Epithelial cell of prostate (primary cell): ENCODE measurements at regions not wholly inside any gene's neighbourhood (a gene's known extent, or its start where the extent isn't known, plus 50 kb on each side); places are given as distances from the start of the nearest gene placed in this dataset.
A peak's percentile ranks its signal among the peaks of the same experiment; 100 is the strongest.
"Not testable (repeated sequence)": the region's sequence is repeated elsewhere in the genome, so short reads cannot be mapped to it uniquely, and the experiment has no call there.

ENCODE experiments used
- DNase-seq: peaks from one replicate; pipeline ENCODE4 v3.0.0-alpha.2; 2011; ENCODE audit warnings: low read depth, low spot score
- H3K27ac ChIP-seq: fragments of 450-650 bp; 2 replicates; pipeline ENCODE4 v1.5.1; 2017; ENCODE audit warnings: mild to moderate bottlenecking

GRCh38 chr6:119726912-119727311 is 377.4 kb upstream of the MAN1A1 start:
- DNase-seq, H3K27ac ChIP-seq: not testable (repeated sequence)

GRCh38 chr6:119726086-119726485 is 376.5 kb upstream of the MAN1A1 start:
- no peak for DNase-seq
- no peak overlapping the region for H3K27ac ChIP-seq

GRCh38 chr6:119720160-119720559 is 370.6 kb upstream of the MAN1A1 start:
- no peak overlapping the region for H3K27ac ChIP-seq
- no peak for DNase-seq

- peak; percentile 8 for DNase-seq
- H3K27ac ChIP-seq, result no peak overlapping the region
Measured at GRCh38 chr6:119717942-119718341, 368.4 kb upstream of the MAN1A1 start.

- H3K27ac ChIP-seq, result no peak overlapping the region
- DNase-seq, result no peak
Measured at GRCh38 chr6:119716668-119717270, 367.2 kb upstream of the MAN1A1 start.

- DNase-seq, result no peak
- no peak overlapping the region for H3K27ac ChIP-seq
Measured at GRCh38 chr6:119713903-119714302, 364.3 kb upstream of the MAN1A1 start.

GRCh38 chr6:119686644-119687043 is 337.1 kb upstream of the MAN1A1 start:
- DNase-seq, result no peak
- no peak overlapping the region for H3K27ac ChIP-seq

- no peak for DNase-seq
- H3K27ac ChIP-seq, result no peak overlapping the region
Measured at GRCh38 chr6:119686240-119686639, 336.7 kb upstream of the MAN1A1 start.

GRCh38 chr6:119683671-119684070 is 334.1 kb upstream of the MAN1A1 start:
- no peak for DNase-seq
- H3K27ac ChIP-seq, result no peak overlapping the region

GRCh38 chr6:119683031-119683430 is 333.5 kb upstream of the MAN1A1 start:
- no peak overlapping the region for H3K27ac ChIP-seq
- no peak for DNase-seq

GRCh38 chr6:119678961-119679360 is 329.4 kb upstream of the MAN1A1 start:
- H3K27ac ChIP-seq, result no peak overlapping the region
- no peak for DNase-seq

GRCh38 chr6:119677384-119677783 is 327.8 kb upstream of the MAN1A1 start:
- no peak for DNase-seq
- H3K27ac ChIP-seq, result no peak overlapping the region

- DNase-seq, result no peak
- H3K27ac ChIP-seq, result no peak overlapping the region
Measured at GRCh38 chr6:119676961-119677360, 327.4 kb upstream of the MAN1A1 start.

GRCh38 chr6:119676230-119676629 is 326.7 kb upstream of the MAN1A1 start:
- H3K27ac ChIP-seq, result no peak overlapping the region
- no peak for DNase-seq

GRCh38 chr6:119673741-119674140 is 324.2 kb upstream of the MAN1A1 start:
- no peak overlapping the region for H3K27ac ChIP-seq
- no peak for DNase-seq

GRCh38 chr6:119672725-119673124 is 323.2 kb upstream of the MAN1A1 start:
- no peak for DNase-seq
- no peak overlapping the region for H3K27ac ChIP-seq

- no peak overlapping the region for H3K27ac ChIP-seq
- DNase-seq, result no peak
Measured at GRCh38 chr6:119671105-119671504, 321.5 kb upstream of the MAN1A1 start.

GRCh38 chr6:119669221-119669620 is 319.7 kb upstream of the MAN1A1 start:
- no peak for DNase-seq
- H3K27ac ChIP-seq, result no peak overlapping the region

GRCh38 chr6:119665432-119665831 is 315.9 kb upstream of the MAN1A1 start:
- not testable (repeated sequence) for DNase-seq

GRCh38 chr6:119661628-119662027 is 312.1 kb upstream of the MAN1A1 start:
- H3K27ac ChIP-seq, result no peak overlapping the region
- DNase-seq, result no peak

More at GRCh38 chr6:119665432-119665831, 315.9 kb upstream of the MAN1A1 start:
- H3K27ac ChIP-seq, result not testable (repeated sequence)

GRCh38 chr6:119661078-119661477 is 311.5 kb upstream of the MAN1A1 start:
- H3K27ac ChIP-seq, result no peak overlapping the region
- no peak for DNase-seq

GRCh38 chr6:119658917-119659316 is 309.4 kb upstream of the MAN1A1 start:
- H3K27ac ChIP-seq, result no peak overlapping the region
- no peak for DNase-seq

- DNase-seq, result no peak
- no peak overlapping the region for H3K27ac ChIP-seq
Measured at GRCh38 chr6:119655124-119655523, 305.6 kb upstream of the MAN1A1 start.
